Keratinocyte (primary cell): ENCODE measurements at regions not wholly inside any gene's neighbourhood (a gene's known extent, or its start where the extent isn't known, plus 50 kb on each side); places are given as distances from the start of the nearest gene placed in this dataset.

ENCODE experiments used
- CTCF ChIP-seq, 3 experiments: IDR thresholded peaks in 1 of 3; conservative IDR thresholded peaks in 1 of 3; optimal IDR thresholded peaks in 1 of 3; 2 replicates in 2 of 3; 3 replicates in 1 of 3; pipeline versions ENCODE3 to v1.5.1; 2011; ENCODE audit warnings: low read length in 3 of 3, mild to moderate bottlenecking in 3 of 3, moderate library complexity in 2 of 3, control low read depth in 1 of 3, inconsistent platforms in 1 of 3; ENCODE audit not compliant: insufficient read depth in 2 of 3; ENCODE audit errors: extremely low read depth in 1 of 3
- EZH2 ChIP-seq: IDR thresholded peaks from one replicate; pipeline ENCODE4 v1.6.1; 2012; ENCODE audit warnings: inconsistent platforms, mild to moderate bottlenecking, low read length, moderate library complexity

DNA sequence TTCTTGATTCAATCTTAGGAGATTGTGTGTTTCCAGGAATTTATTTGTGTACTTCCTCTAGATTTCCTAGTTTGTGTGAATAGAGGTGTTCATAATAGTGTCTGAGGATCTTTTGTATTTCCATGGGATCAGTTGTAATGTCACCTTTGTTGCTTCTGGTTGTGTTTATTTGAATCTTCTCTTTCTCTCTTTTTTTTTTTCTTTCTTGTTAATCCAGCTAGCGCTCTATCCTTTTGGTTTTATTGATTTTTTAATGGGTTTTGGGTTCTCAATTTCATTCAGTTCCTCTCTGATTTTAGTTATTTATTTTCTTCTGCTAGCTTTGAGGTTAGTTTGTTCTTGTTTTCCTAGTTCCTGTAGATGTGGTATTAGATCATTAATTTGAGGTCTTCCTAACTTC, 242.5 kb downstream of the SEC23A start:
- TF ChIP-seq CTCF (optimal IDR thresholded peaks at IDR 0.05 in 1 of 3, IDR thresholded peaks at IDR 0.05 in 1 of 3, conservative IDR thresholded peaks at IDR 0.05 in 1 of 3; ENCODE audit: extremely low read depth in 1 of 3, insufficient read depth in 2 of 3, low read length in 3 of 3) (no peak), EZH2 (no peak)
